Ovary (tissue), 3 donors: ENCODE measurements at regions not wholly inside any gene's neighbourhood (a gene's known extent, or its start where the extent isn't known, plus 50 kb on each side); places are given as distances from the start of the nearest gene placed in this dataset.

ENCODE experiments used
- POLR2A ChIP-seq: fragments of 450-650 bp; IDR thresholded peaks from one replicate; pipeline ENCODE4 v1.6.1; 2017; ENCODE audit warnings: antibody characterized with exemption, mild to moderate bottlenecking, moderate library complexity
- TF ChIP-seq, protein P1 (sequence below), 3 donors: fragments of 450-650 bp in 2 of 3; fragments of 200-600 bp in 1 of 3; IDR thresholded peaks; one replicate each; pipeline versions ENCODE4 v1.5.1 to v1.8.0; 2016 to 2022; ENCODE audit warnings: antibody characterized with exemption in 3 of 3, mild to moderate bottlenecking in 1 of 3
- donor health status: DM: no; HTN: no; CAD: no.

- TF ChIP-seq, protein P1, sequence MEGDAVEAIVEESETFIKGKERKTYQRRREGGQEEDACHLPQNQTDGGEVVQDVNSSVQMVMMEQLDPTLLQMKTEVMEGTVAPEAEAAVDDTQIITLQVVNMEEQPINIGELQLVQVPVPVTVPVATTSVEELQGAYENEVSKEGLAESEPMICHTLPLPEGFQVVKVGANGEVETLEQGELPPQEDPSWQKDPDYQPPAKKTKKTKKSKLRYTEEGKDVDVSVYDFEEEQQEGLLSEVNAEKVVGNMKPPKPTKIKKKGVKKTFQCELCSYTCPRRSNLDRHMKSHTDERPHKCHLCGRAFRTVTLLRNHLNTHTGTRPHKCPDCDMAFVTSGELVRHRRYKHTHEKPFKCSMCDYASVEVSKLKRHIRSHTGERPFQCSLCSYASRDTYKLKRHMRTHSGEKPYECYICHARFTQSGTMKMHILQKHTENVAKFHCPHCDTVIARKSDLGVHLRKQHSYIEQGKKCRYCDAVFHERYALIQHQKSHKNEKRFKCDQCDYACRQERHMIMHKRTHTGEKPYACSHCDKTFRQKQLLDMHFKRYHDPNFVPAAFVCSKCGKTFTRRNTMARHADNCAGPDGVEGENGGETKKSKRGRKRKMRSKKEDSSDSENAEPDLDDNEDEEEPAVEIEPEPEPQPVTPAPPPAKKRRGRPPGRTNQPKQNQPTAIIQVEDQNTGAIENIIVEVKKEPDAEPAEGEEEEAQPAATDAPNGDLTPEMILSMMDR (IDR thresholded peaks at IDR 0.05), result no peak
- no peak for TF ChIP-seq POLR2A
These were observed 661.3 kb downstream of the TMEM182 start for GRCh38 chr2:103423100-103423499.
